Activated CD4-positive, alpha-beta memory T cell treated with anti-CD3 and anti-CD28 coated beads, Interleukin-2, amount 10 ng/mL, durations not matched to agents 7 days and 5 days (primary cell): ENCODE measurements at regions not wholly inside any gene's neighbourhood (a gene's known extent, or its start where the extent isn't known, plus 50 kb on each side); places are given as distances from the start of the nearest gene placed in this dataset.

Experiments
- CTCF ChIA-PET: fragments of 350-600 bp; sonication (Branson Sonifier 250); formaldehyde crosslinking; loops from one replicate; lab custom pipeline; 2021; ENCODE audit warnings: antibody characterized with exemption, inconsistent platforms; lab: Charles Lee
- POLR2A ChIA-PET: fragments of 350-600 bp; sonication (Branson Sonifier 250); formaldehyde crosslinking; loops from one replicate; lab custom pipeline; 2021; ENCODE audit warnings: antibody characterized with exemption; lab: Charles Lee
- DNase-seq: peaks from one replicate; pipeline ENCODE4 v3.0.0-alpha.2; 2020
- H3K27ac Mint-ChIP-seq: one replicate; pipeline ENCODE4 v1.8.0; 2021; ENCODE audit warnings: mild to moderate bottlenecking, mixed read lengths
- H3K27me3 Mint-ChIP-seq: one replicate; pipeline ENCODE4 v1.8.0; 2021; ENCODE audit warnings: mixed read lengths
- H3K36me3 Mint-ChIP-seq: one replicate; pipeline ENCODE4 v1.8.0; 2021; ENCODE audit warnings: low read depth, mixed read lengths
- H3K4me1 Mint-ChIP-seq: one replicate; pipeline ENCODE4 v1.8.0; 2021; ENCODE audit warnings: mixed read lengths
- H3K4me3 Mint-ChIP-seq: one replicate; pipeline ENCODE4 v1.8.0; 2021; ENCODE audit warnings: mild to moderate bottlenecking, mixed read lengths
- H3K9me3 Mint-ChIP-seq: one replicate; pipeline ENCODE4 v1.8.0; 2021; ENCODE audit warnings: mixed read lengths

DNA sequence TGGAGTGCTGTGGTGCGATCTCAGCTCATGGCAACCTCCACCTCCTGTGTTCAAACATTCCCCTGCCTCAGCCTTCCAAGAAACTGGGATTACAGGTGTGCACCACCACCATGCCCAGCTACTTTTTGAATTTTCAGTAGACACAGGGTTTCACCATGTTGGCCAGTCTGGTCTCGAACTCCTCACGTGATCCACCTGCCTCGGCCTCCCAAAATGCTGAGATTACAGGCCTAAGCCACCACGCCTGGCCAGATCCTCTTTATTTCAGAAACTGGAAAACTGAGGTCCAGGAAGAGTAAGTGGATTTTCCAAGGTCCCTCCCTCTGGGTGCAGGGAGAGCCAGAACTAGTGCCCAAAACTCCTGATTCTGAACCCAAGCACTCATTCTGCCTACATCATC is 413.1 kb upstream of the AUTS2 start:
- H3K4me3 Mint-ChIP-seq, result no peak overlapping the region
- CTCF ChIA-PET, result no interaction called here

DNA sequence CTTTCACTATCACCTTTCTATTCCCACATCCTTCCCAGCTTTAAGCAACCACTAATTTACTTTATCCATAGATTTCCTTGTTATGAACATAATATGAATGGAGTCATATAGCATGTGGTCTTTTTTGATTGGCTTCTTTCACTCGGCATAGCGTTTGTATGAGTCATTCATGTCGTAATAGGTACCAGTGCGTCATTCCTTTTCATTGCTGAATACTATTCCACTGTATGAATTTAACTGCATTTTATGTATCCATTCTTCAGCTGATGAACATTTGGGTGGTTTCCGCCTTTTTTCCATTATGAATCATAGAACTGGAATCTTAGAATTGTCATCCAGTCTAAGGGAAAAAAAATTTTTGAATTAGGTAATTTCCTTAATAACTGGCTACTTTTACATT is 411.3 kb upstream of the AUTS2 start:
- H3K9me3 Mint-ChIP-seq, result peaks cover 24% of the 10 kb centered on the region
- DNase-seq, result no peak
- H3K27ac Mint-ChIP-seq, result no peak overlapping the region
- CTCF ChIA-PET, result no interaction called here
- no peaks in the 10 kb centered on the region for H3K36me3 Mint-ChIP-seq
- H3K4me1 Mint-ChIP-seq, result no peaks in the 10 kb centered on the region
- H3K4me3 Mint-ChIP-seq, result no peak overlapping the region
- POLR2A ChIA-PET, result no interaction called here
- H3K27me3 Mint-ChIP-seq, result no peaks in the 10 kb centered on the region

More for the DNA sequence above, 413.1 kb upstream of the AUTS2 start:
- Mint-ChIP-seq H3K9me3 (peaks cover 16% of the 10 kb centered on the region), H3K4me1 (no peaks in the 10 kb centered on the region), H3K36me3 (no peaks in the 10 kb centered on the region), H3K27ac (no peak overlapping the region), H3K27me3 (no peaks in the 10 kb centered on the region)
- no peak for DNase-seq
- POLR2A ChIA-PET, result no interaction called here

DNA sequence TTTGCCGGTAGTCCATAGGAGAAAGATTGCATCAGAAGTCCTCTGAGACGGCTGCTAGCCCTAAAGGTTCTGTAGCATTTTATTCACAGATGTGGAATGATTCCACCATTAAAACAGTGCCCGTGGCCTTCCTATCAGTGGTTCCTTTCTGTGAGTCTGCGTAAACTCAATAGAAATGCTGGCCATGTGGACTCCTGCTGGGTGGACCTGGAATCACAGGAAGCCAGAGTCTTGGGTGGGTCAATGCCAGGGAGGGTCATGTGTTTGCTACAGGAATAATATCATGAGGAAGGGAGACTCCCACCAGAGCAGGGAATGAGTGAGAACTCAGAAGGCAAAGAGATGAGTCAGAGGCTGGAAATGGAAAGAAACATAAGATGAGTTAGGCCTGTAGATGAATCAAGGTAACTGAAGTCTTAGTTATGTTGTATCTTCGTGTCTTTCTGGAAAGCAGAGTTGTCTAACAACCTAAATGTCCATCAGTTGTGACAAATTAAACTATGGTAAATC is 410.4 kb upstream of the AUTS2 start:
- no peak for DNase-seq
- Mint-ChIP-seq H3K4me3 (no peak overlapping the region), H3K4me1 (no peaks in the 10 kb centered on the region), H3K27me3 (no peaks in the 10 kb centered on the region), H3K9me3 (peaks cover 26% of the 10 kb centered on the region), H3K27ac (no peak overlapping the region), H3K36me3 (no peaks in the 10 kb centered on the region)
- ChIA-PET POLR2A (no interaction called here), CTCF (no interaction called here)

DNA sequence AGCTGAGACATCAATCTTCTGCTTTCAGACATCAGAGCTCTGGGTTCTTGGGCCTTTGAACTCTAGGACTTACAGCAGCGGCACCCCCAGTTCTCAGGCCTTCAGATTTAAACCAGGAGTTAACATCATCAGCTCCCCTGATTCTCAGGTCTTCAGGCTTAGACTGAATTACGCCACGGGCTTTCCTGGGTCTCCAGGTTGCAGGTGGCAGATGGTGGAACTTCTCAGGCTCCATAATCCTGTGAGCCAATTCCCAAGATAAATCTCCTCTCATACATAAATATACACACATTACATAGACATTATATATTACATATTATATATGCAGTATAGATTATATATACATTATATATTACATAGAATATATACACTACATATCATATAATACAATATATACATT is 408.9 kb upstream of the AUTS2 start:
- Mint-ChIP-seq H3K36me3 (no peaks in the 10 kb centered on the region), H3K27ac (no peak overlapping the region), H3K9me3 (peaks cover 29% of the 10 kb centered on the region), H3K27me3 (no peaks in the 10 kb centered on the region), H3K4me3 (no peak overlapping the region), H3K4me1 (no peaks in the 10 kb centered on the region)
- POLR2A ChIA-PET, result no interaction called here
- no peak for DNase-seq
- CTCF ChIA-PET, result no interaction called here

DNA sequence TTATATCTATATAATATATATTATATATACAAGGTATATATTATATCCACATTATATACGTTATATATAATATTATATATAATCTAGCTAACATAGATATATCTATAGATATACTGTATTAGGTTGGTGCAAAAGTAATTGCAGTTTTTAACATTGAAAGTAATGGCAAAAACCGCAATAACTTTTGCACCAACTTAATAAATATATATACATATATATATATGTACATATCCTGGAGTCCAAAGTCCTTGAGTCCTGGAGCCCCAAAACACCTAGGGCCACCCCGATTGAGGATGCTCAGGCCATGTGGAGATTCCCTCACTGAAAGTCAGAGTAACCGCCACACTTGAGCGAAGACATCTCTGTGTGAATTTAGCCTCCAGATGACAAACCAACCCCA is 408.2 kb upstream of the AUTS2 start:
- H3K36me3 Mint-ChIP-seq, result no peaks in the 10 kb centered on the region
- H3K9me3 Mint-ChIP-seq, result peaks cover 29% of the 10 kb centered on the region
- no peak for DNase-seq
- ChIA-PET POLR2A (no interaction called here), CTCF (no interaction called here)
- H3K4me3 Mint-ChIP-seq, result no peak overlapping the region
- no peaks in the 10 kb centered on the region for H3K4me1 Mint-ChIP-seq
- no peaks in the 10 kb centered on the region for H3K27me3 Mint-ChIP-seq
- H3K27ac Mint-ChIP-seq, result no peak overlapping the region

DNA sequence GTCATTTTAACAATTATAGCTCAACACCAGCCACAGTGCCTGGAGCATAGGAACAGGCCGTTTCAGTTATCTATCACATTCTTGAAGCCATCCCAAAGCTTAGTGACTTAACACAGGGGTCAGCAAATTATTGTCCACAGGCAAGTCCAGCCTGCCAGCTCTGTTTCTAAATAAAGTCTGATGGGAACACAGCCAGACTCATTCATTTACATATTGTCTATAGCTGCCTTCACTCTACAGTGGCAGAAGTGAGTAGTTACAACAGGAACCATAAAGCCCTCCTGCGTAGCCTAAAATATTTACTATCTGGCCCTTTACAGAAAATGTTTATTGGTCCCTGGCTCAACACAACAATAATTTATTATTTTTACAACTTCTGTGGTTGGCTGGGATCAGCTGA is 407.5 kb upstream of the AUTS2 start:
- no peak overlapping the region for H3K27ac Mint-ChIP-seq
- H3K9me3 Mint-ChIP-seq, result peaks cover 25% of the 10 kb centered on the region
- H3K4me3 Mint-ChIP-seq, result no peak overlapping the region
- no peaks in the 10 kb centered on the region for H3K36me3 Mint-ChIP-seq
- POLR2A ChIA-PET, result no interaction called here
- DNase-seq, result no peak
- CTCF ChIA-PET, result no interaction called here
- H3K4me1 Mint-ChIP-seq, result no peaks in the 10 kb centered on the region
- H3K27me3 Mint-ChIP-seq, result no peaks in the 10 kb centered on the region

DNA sequence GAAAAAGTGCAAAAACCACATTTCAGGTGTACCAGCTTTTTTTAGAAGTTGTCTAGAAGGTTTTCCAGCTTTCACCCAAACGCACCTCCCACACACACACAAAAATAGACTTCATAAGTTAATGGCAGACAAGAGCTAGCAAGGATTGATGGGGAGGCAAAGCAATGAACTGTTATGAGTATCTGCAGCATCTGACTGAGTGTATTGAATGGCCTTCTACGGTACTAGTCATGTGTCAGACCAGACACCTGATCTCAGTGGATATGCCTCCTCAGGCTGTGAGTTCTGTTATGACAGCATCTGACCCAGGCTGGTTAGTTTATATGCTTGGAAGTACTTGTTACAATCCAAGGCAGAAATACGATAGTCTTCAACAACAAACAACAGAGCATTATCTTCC is 406.1 kb upstream of the AUTS2 start:
- no peaks in the 10 kb centered on the region for H3K36me3 Mint-ChIP-seq
- ChIA-PET CTCF (no interaction called here), POLR2A (no interaction called here)
- no peak for DNase-seq
- no peaks in the 10 kb centered on the region for H3K27me3 Mint-ChIP-seq
- H3K4me3 Mint-ChIP-seq, result no peak overlapping the region
- no peak overlapping the region for H3K27ac Mint-ChIP-seq
- peaks cover 30% of the 10 kb centered on the region for H3K9me3 Mint-ChIP-seq
- no peaks in the 10 kb centered on the region for H3K4me1 Mint-ChIP-seq

DNA sequence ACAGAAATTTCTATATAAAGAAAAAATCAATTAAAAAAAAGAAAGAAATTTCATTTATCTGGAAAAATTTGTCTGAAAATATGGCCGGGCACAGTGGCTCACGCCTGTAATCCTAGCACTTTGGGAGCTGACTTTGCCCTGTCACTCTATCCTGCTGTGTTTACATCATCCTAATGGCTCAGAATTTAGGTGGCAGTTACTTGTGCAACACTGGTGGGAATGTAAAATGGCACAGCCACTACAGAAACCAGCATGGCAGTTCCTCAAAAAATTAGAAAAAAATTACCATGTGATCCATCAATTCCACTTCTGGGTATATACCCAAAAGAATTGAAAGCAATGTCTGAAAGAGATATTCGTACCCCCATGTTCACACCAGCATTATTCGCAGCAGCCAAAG is 405.2 kb upstream of the AUTS2 start:
- H3K27ac Mint-ChIP-seq, result no peak overlapping the region
- peaks cover 28% of the 10 kb centered on the region for H3K9me3 Mint-ChIP-seq
- H3K4me1 Mint-ChIP-seq, result no peaks in the 10 kb centered on the region
- no peaks in the 10 kb centered on the region for H3K36me3 Mint-ChIP-seq
- DNase-seq, result no peak
- ChIA-PET CTCF (no interaction called here), POLR2A (no interaction called here)
- no peaks in the 10 kb centered on the region for H3K27me3 Mint-ChIP-seq
- H3K4me3 Mint-ChIP-seq, result no peak overlapping the region

DNA sequence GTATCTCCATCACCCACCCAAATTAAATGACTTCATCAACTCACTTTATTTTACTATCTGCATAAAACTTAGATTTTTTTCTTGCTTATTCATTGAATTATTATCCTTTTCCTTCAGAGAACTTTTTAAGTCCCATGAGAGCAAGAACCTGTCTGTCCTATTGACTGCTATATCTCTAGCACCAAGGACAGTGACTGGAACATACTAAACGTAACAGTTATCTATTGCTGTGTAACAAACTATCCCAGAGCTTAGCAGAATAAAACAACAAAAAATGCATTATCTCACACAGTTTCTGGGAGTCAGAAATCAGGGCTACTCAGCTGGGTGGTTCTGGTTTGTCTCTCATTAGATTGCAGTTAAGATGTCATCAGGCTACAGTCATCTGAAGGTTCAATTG is 401.7 kb upstream of the AUTS2 start:
- no peak overlapping the region for H3K27ac Mint-ChIP-seq
- no peak overlapping the region for H3K4me3 Mint-ChIP-seq
- ChIA-PET POLR2A (no interaction called here), CTCF (no interaction called here)
- no peak for DNase-seq
- peaks cover 41% of the 10 kb centered on the region for H3K9me3 Mint-ChIP-seq
- H3K36me3 Mint-ChIP-seq, result no peaks in the 10 kb centered on the region
- H3K27me3 Mint-ChIP-seq, result no peaks in the 10 kb centered on the region
- peaks cover 8% of the 10 kb centered on the region for H3K4me1 Mint-ChIP-seq

DNA sequence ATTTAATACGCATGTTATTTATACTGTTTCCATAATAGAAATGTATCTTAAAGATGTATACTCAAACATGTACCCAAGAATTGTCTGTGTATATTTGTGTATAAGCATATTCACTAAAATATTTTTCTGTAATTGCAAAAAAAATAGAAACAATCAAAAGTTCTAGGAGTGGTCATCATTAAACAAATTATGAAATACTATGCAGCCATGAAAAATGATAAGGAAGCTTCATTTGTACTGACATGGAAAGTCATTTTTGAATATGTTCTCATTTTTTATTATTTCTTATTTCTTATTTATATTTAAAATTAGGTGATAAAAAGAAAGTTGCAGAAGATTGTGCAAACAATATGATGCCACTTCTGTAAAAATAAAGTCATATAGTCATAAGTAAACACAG is 400.0 kb upstream of the AUTS2 start:
- CTCF ChIA-PET, result no interaction called here
- no peaks in the 10 kb centered on the region for H3K27me3 Mint-ChIP-seq
- H3K4me1 Mint-ChIP-seq, result peaks cover 8% of the 10 kb centered on the region

DNA sequence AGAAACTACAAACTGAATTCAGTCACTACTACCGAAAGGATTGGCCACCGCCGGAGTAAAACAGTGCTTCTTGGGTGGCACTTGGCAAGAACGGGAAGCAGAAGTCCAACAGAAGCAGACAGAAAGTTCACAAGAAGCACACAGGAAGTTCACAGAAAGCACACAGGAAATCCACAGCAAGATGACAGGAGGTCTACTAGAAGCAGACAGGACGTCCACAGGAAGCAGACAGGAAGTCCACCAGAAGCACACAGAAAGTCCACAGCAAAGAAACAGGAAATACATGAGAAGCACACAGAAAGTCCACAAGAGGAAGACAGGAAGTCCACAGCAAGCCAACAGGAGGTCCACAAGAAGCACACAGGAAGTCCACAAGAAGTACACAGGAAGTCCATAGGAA is 399.2 kb upstream of the AUTS2 start:
- Mint-ChIP-seq H3K4me3 (no peak overlapping the region), H3K27me3 (no peaks in the 10 kb centered on the region), H3K27ac (peak overlapping the region; percentile 66), H3K4me1 (peaks cover 8% of the 10 kb centered on the region), H3K9me3 (peaks cover 35% of the 10 kb centered on the region), H3K36me3 (no peaks in the 10 kb centered on the region)
- ChIA-PET CTCF (no interaction called here), POLR2A (no interaction called here)
- DNase-seq, result no peak

More for the DNA sequence above, 400.0 kb upstream of the AUTS2 start:
- H3K36me3 Mint-ChIP-seq, result no peaks in the 10 kb centered on the region
- POLR2A ChIA-PET, result no interaction called here
- H3K9me3 Mint-ChIP-seq, result peaks cover 35% of the 10 kb centered on the region
- no peak for DNase-seq
- H3K4me3 Mint-ChIP-seq, result no peak overlapping the region
- H3K27ac Mint-ChIP-seq, result no peak overlapping the region

DNA sequence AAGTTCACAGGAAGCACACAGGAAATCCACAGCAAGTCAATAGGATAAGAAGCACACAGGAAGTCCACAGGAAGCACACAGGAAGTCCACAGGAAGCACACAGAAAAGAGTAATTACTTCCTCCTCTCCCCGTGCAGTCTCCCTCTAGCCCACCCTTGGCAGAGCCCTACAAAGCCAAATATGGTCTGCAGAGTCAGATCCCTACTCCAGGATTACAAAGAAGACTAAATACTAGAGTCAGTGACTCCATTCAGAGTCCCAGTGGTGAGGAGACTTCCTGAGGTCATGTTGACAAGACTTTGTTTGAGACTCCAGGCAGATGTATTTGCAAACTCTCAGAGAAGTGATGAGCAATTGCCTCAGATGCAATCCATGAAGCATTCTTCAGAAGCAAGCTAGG is 398.6 kb upstream of the AUTS2 start:
- Mint-ChIP-seq H3K27me3 (no peaks in the 10 kb centered on the region), H3K27ac (peak overlapping the region; percentile 66), H3K4me1 (peaks cover 8% of the 10 kb centered on the region), H3K36me3 (no peaks in the 10 kb centered on the region), H3K9me3 (peaks cover 36% of the 10 kb centered on the region), H3K4me3 (no peak overlapping the region)
- CTCF ChIA-PET, result no interaction called here
- DNase-seq, result no peak
- POLR2A ChIA-PET, result no interaction called here

DNA sequence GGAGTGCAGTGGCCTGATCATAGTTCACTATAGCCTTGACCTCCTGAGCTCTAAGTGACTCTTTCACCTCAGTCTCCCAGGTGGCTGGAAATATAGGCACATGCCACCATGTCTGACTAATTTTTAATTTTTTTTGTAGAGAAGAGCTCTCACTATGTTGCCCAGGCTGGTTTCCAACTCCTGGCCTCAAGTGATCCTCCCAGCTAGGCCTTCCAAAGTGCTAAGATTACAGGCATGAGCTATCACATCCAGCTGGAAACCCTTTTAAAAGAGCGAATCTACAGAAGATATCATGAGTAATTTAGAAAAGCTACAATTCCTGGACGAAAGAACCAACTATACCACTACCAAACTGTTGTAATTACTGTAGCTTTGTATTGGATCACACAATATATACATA is 394.4 kb upstream of the AUTS2 start:
- Mint-ChIP-seq H3K27ac (no peak overlapping the region), H3K36me3 (no peaks in the 10 kb centered on the region), H3K4me1 (peaks cover 8% of the 10 kb centered on the region), H3K4me3 (no peak overlapping the region), H3K27me3 (no peaks in the 10 kb centered on the region), H3K9me3 (peaks cover 27% of the 10 kb centered on the region)
- POLR2A ChIA-PET, result no interaction called here
- DNase-seq, result no peak
- CTCF ChIA-PET, result no interaction called here

DNA sequence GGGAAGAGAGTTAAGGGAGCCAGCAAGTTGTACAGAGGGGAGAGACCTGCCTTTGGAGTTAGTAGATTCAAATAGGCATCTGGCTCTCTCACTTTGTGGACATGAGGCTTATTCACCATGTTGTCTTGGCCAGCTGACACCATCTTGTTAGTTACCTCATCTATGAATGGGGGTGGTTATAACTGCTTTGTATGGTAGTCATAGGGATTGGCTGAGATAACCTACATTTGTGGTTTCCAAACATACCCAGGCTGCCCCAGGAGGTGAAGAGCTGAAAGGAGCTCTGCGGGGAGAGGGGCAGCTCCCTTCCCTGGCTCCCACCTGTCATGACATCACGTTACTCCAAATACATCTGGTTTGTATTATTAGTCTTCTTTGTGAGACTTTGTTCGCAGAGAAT is 393.3 kb upstream of the AUTS2 start:
- CTCF ChIA-PET, result no interaction called here

DNA sequence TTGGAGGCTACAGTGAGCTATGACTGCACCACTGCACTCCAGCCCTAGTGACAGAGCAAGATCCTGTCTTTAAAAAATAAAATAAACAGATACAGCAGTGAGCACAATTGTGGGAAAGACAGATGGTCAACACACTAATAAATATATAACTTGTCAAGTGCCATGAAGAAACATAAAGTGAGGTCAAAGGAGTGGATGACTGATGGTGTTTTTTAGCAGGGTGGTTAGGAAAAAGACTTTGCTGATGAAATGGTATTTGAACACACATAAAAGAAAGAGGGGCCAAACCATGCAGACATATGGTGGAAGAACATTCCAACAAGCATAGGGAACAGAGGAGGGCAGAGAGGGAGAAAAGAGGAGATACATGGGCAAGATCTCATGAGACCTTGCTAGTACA is 392.7 kb upstream of the AUTS2 start:
- no peaks in the 10 kb centered on the region for H3K36me3 Mint-ChIP-seq
- ChIA-PET POLR2A (no interaction called here), CTCF (no interaction called here)
- H3K27ac Mint-ChIP-seq, result no peak overlapping the region
- H3K4me1 Mint-ChIP-seq, result no peaks in the 10 kb centered on the region
- no peak for DNase-seq
- H3K27me3 Mint-ChIP-seq, result no peaks in the 10 kb centered on the region
- H3K4me3 Mint-ChIP-seq, result no peak overlapping the region
- H3K9me3 Mint-ChIP-seq, result peaks cover 18% of the 10 kb centered on the region

More for the DNA sequence above, 393.3 kb upstream of the AUTS2 start:
- Mint-ChIP-seq H3K27me3 (no peaks in the 10 kb centered on the region), H3K4me3 (no peak overlapping the region), H3K9me3 (peaks cover 16% of the 10 kb centered on the region), H3K27ac (no peak overlapping the region), H3K4me1 (no peaks in the 10 kb centered on the region), H3K36me3 (no peaks in the 10 kb centered on the region)
- POLR2A ChIA-PET, result no interaction called here
- DNase-seq, result no peak
